Karpas-422 (cell line): ENCODE measurements at regions not wholly inside any gene's neighbourhood (a gene's known extent, or its start where the extent isn't known, plus 50 kb on each side); places are given as distances from the start of the nearest gene placed in this dataset.
A peak's percentile ranks its signal among the peaks of the same experiment; 100 is the strongest.

ENCODE experiments used
- DNase-seq: peaks from one replicate; pipeline ENCODE4 v3.0.0-alpha.2; 2015
- H2AFZ ChIP-seq: fragments of 200-600 bp; sonication (generic); 2 replicates; pipeline ENCODE4 v1.6.1; 2014; ENCODE audit warnings: antibody characterized with exemption, low read length, mixed read lengths
- H3K27ac ChIP-seq: fragments of 200-600 bp; sonication (generic); 2 replicates; pipeline ENCODE4 v1.5.1; 2014; ENCODE audit warnings: mild to moderate bottlenecking, low read length, moderate library complexity
- H3K27me3 ChIP-seq: fragments of 200-600 bp; sonication (generic); 2 replicates; pipeline ENCODE4 v1.6.1; 2014; ENCODE audit warnings: low read length, mixed read lengths
- H3K36me3 ChIP-seq: fragments of 200-600 bp; sonication (generic); 2 replicates; pipeline ENCODE4 v1.6.1; 2014; ENCODE audit warnings: low read length, mixed read lengths; ENCODE audit not compliant: insufficient read depth
- H3K4me1 ChIP-seq: fragments of 200-600 bp; sonication (generic); 2 replicates; pipeline ENCODE4 v1.6.1; 2014; ENCODE audit warnings: mild to moderate bottlenecking, low read length, mixed read lengths
- H3K4me2 ChIP-seq: fragments of 200-600 bp; sonication (generic); 2 replicates; pipeline ENCODE4 v1.6.1; 2014; ENCODE audit warnings: low read length, low read depth, mild to moderate bottlenecking; ENCODE audit not compliant: poor library complexity, severe bottlenecking
- H3K4me3 ChIP-seq: fragments of 200-600 bp; sonication (generic); 2 replicates; pipeline ENCODE4 v1.5.1; 2014; ENCODE audit warnings: mild to moderate bottlenecking, antibody characterized with exemption, low read length, mixed read lengths
- H3K79me2 ChIP-seq: fragments of 200-600 bp; sonication (generic); 2 replicates; pipeline ENCODE4 v1.6.1; 2014; ENCODE audit warnings: mild to moderate bottlenecking, low read length, mixed read lengths
- H3K9ac ChIP-seq: fragments of 200-600 bp; sonication (generic); 2 replicates; pipeline ENCODE4 v1.6.0; 2014; ENCODE audit warnings: low read length
- H3K9me2 ChIP-seq: fragments of 200-600 bp; sonication (generic), shearing (Covaris generic); replicated peaks from 2 replicates; pipeline ENCODE4 v1.6.0; 2014; ENCODE audit warnings: mild to moderate bottlenecking, low read length, moderate library complexity; ENCODE audit not compliant: insufficient read depth
- H3K9me3 ChIP-seq: fragments of 300-700, 200-600 bp; sonication (generic); 2 replicates; pipeline ENCODE4 v1.6.1; 2014; ENCODE audit warnings: low read length, mixed read lengths
- H4K20me1 ChIP-seq: fragments of 200-600 bp; sonication (generic); 2 replicates; pipeline ENCODE4 v1.6.1; 2014; ENCODE audit warnings: mild to moderate bottlenecking, antibody characterized with exemption, low read length, low read depth; ENCODE audit not compliant: insufficient read depth

- Histone ChIP-seq H3K79me2 (no peaks in the 10 kb centered on the region), H3K9me2 (no peaks in the 10 kb centered on the region), H4K20me1 (no peaks in the 10 kb centered on the region), H3K27me3 (no peaks in the 10 kb centered on the region), H3K4me3 (no peak overlapping the region), H3K4me2 (no peak overlapping the region), H3K9me3 (no peaks in the 10 kb centered on the region), H3K27ac (no peak overlapping the region), H3K4me1 (peaks cover 18% of the 10 kb centered on the region; the same call in 1 of the 2 replicates), H2AFZ (no peak overlapping the region), H3K36me3 (no peaks in the 10 kb centered on the region), H3K9ac (no peak overlapping the region)
- no peak for DNase-seq
Measured at GRCh38 chr4:186949847-186950246, 226.2 kb upstream of the FAT1 start.

DNA sequence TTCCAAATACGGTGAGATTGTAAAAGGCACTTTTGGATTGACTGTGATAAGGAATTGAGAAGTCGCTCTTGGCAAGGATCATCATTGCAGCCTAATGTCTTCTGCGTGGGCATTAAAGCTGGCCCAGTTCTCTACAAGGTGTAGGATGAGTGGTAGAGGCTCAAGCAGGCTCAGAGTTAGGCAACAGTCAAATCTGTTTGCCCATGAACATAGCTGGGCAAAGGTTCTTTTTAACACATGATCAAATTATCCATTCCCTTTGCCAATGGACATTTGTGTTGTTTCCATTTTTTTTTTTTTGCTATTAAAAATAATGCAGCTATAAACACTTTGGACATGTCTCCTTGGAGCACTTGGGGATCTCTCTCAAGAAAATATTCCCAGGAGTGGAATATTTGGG lies 229.1 kb upstream of the FAT1 start:
- H3K9ac ChIP-seq = no peak overlapping the region
- no peak overlapping the region for H3K4me3 ChIP-seq
- DNase-seq = no peak
- no peaks in the 10 kb centered on the region for H3K79me2 ChIP-seq
- H3K27me3 ChIP-seq = no peaks in the 10 kb centered on the region
- no peaks in the 10 kb centered on the region for H3K9me3 ChIP-seq
- no peak overlapping the region for H3K27ac ChIP-seq
- H3K4me1 ChIP-seq = peaks cover 9% of the 10 kb centered on the region; the same call in 1 of the 2 replicates
- H3K4me2 ChIP-seq = no peak overlapping the region
- no peaks in the 10 kb centered on the region for H3K36me3 ChIP-seq
- no peaks in the 10 kb centered on the region for H4K20me1 ChIP-seq
- H2AFZ ChIP-seq = no peak overlapping the region
- H3K9me2 ChIP-seq = no peaks in the 10 kb centered on the region

DNA sequence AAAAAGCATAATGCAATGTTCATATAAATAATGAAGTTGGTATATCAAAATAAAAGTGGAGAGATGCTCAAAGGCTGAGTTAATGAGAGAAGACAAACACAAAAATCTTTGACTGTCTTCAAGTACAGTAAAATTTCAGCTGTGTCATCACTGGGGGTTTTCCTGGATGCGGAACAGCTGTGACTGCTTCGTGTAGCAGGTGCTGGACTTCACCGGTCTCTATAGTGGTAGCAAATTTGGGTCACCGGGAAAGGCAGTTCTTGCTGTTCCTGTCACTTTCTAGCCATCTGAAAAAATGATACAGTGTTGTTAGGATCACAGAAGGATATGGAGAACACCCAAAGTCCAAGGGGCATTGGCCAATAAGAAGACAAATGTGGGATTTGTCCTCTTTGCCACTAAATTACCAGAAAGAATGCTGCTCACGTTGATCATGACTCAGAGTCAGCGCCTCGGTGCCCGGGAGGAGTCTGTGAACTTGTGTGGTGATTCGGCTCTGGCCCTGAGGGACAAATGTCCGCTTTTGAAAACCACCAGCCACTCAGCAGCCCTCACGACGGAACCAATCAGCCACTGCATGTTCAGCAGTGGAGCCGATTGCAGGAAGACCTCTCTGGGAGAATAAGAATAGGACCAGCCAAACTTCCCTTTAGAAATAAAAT lies 230.1 kb upstream of the FAT1 start:
- Histone ChIP-seq H3K9me2 (no peaks in the 10 kb centered on the region), H3K4me1 (peaks cover 2% of the 10 kb centered on the region; the same call in 1 of the 2 replicates), H3K36me3 (no peaks in the 10 kb centered on the region), H4K20me1 (no peaks in the 10 kb centered on the region), H3K27me3 (no peaks in the 10 kb centered on the region), H3K27ac (no peak overlapping the region), H3K4me3 (no peak overlapping the region), H3K9ac (no peak overlapping the region), H3K79me2 (no peaks in the 10 kb centered on the region), H3K9me3 (no peaks in the 10 kb centered on the region), H2AFZ (no peak overlapping the region), H3K4me2 (no peak overlapping the region)
- no peak for DNase-seq

GRCh38 chr4:186954509-186954908 lies 230.9 kb upstream of the FAT1 start:
- H3K36me3 ChIP-seq = no peaks in the 10 kb centered on the region
- no peaks in the 10 kb centered on the region for H3K9me3 ChIP-seq
- no peaks in the 10 kb centered on the region for H3K79me2 ChIP-seq
- no peaks in the 10 kb centered on the region for H4K20me1 ChIP-seq
- H3K27ac ChIP-seq = no peak overlapping the region
- no peak for DNase-seq
- no peaks in the 10 kb centered on the region for H3K4me1 ChIP-seq
- no peak overlapping the region for H3K4me3 ChIP-seq
- H2AFZ ChIP-seq = no peak overlapping the region
- H3K4me2 ChIP-seq = no peak overlapping the region
- no peak overlapping the region for H3K9ac ChIP-seq
- no peaks in the 10 kb centered on the region for H3K9me2 ChIP-seq
- no peaks in the 10 kb centered on the region for H3K27me3 ChIP-seq

DNA sequence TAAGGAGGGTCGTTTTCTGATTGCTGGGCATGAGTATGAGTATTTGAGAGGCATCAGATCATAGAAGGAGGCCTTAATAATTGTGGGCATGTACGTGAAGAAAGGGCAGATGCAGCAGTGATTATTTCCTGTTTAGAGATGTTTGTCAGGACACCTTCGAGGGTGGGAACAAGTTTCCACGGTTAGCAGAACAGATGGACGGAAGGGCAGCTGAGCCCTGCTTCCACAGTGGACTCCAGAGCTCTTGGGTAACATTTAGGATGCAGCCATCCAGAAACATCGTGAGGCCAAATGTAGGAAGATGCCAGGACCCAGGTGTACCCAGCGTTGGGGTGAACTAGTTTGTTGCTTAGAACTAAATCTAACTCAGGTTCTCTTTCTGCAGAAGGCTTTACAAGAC lies 231.3 kb upstream of the FAT1 start:
- Histone ChIP-seq H3K4me1 (no peaks in the 10 kb centered on the region), H3K36me3 (no peaks in the 10 kb centered on the region), H3K9me3 (no peaks in the 10 kb centered on the region), H3K4me2 (no peak overlapping the region), H3K27ac (no peak overlapping the region), H3K4me3 (no peak overlapping the region), H3K9ac (no peak overlapping the region), H3K79me2 (no peaks in the 10 kb centered on the region), H3K9me2 (no peaks in the 10 kb centered on the region), H2AFZ (no peak overlapping the region), H3K27me3 (no peaks in the 10 kb centered on the region), H4K20me1 (no peaks in the 10 kb centered on the region)
- DNase-seq = no peak

DNA sequence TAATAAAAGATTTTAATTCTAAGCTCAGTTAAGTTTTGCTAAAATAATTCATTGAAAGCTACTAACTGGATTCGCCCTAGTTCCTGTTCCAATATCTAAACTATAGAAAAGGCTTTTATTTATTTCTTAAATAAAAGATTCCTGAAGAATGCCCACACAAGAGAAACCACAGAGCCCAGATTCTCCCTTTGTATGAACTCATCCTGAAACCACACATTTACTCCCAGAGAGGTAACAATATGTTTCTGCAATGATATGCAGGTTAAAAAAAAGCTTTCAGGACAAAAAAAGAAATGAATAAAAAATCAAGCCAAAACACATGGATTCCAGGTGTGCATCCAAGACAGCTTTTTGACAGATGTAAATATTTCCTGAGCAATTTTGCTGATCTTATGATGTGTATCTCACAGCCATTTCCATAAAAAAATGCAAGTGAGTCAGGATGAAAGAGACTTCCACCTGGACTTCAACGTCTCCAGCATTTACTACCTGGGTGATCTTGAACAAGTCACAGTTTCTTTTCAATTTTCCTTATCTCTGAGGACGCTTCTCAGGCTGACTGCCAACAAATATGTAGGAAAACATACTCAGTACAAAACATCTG lies 234.4 kb upstream of the FAT1 start:
- Histone ChIP-seq H3K9ac (no peak overlapping the region), H3K4me2 (no peak overlapping the region), H4K20me1 (no peaks in the 10 kb centered on the region), H3K79me2 (no peaks in the 10 kb centered on the region), H3K27ac (no peak overlapping the region), H3K9me2 (no peaks in the 10 kb centered on the region), H2AFZ (no peak overlapping the region), H3K9me3 (no peaks in the 10 kb centered on the region), H3K27me3 (no peaks in the 10 kb centered on the region), H3K4me3 (no peak overlapping the region), H3K4me1 (no peaks in the 10 kb centered on the region), H3K36me3 (no peaks in the 10 kb centered on the region)
- no peak for DNase-seq

GRCh38 chr4:186958726-186959350 lies 235.2 kb upstream of the FAT1 start:
- no peak overlapping the region for H3K27ac ChIP-seq
- H3K4me3 ChIP-seq = no peak overlapping the region
- H3K27me3 ChIP-seq = no peaks in the 10 kb centered on the region
- no peak overlapping the region for H3K9ac ChIP-seq
- no peaks in the 10 kb centered on the region for H3K4me1 ChIP-seq
- no peaks in the 10 kb centered on the region for H3K36me3 ChIP-seq
- H3K4me2 ChIP-seq = no peak overlapping the region
- no peaks in the 10 kb centered on the region for H3K9me2 ChIP-seq
- no peak overlapping the region for H2AFZ ChIP-seq
- H3K79me2 ChIP-seq = no peaks in the 10 kb centered on the region
- no peaks in the 10 kb centered on the region for H3K9me3 ChIP-seq
- H4K20me1 ChIP-seq = no peaks in the 10 kb centered on the region
- no peak for DNase-seq

DNA sequence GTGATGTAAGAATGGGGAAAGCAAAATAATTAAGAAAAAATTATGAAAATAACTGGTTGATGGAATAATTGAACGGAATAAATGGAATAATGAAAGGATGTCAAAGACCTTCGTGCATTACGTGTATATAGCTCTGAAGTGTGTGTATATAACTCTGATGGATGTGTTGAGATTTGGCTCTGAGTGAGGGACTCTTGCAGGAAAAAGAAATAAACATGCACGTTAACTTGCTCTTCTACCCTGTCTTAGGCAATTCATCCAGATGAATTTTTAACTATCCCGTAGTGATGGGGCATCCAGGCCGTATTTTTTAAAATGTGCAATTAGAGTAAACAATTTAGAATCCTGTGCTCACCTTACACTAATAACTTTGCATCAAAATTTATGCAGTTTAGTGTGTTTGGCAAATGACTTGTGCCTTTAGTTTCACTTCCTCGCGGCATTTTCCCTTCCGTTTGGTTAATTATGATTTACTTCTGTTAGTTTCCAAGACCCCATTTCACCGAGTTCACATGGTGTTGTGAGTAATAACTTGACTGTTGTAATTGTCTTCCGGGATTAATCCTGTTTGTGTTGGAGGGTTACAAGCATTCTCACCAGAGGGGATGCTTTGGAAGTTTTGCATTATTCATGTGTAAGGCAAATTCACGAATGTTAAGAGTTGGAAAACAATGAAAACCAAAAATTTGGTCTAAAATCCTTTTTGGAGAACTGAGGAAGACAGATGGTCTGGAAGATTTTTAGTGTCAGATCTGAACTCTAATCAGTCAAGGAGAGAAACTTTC lies 256.5 kb upstream of the FAT1 start:
- peaks cover 6% of the 10 kb centered on the region for H3K4me1 ChIP-seq
- H3K36me3 ChIP-seq = no peaks in the 10 kb centered on the region
- H3K9ac ChIP-seq = no peak overlapping the region
- DNase-seq = peak; percentile 42
- no peak overlapping the region for H3K27ac ChIP-seq
- no peaks in the 10 kb centered on the region for H3K79me2 ChIP-seq
- H3K9me2 ChIP-seq = no peaks in the 10 kb centered on the region
- no peaks in the 10 kb centered on the region for H3K27me3 ChIP-seq
- no peaks in the 10 kb centered on the region for H3K9me3 ChIP-seq
- peak overlapping the region; percentile 35 for H3K4me2 ChIP-seq
- peak overlapping the region; percentile 15; the same call in 1 of the 2 replicates for H3K4me3 ChIP-seq
- H4K20me1 ChIP-seq = no peaks in the 10 kb centered on the region
- H2AFZ ChIP-seq = no peak overlapping the region
